MM.1S (cell line): ENCODE measurements at regions not wholly inside any gene's neighbourhood (a gene's known extent, or its start where the extent isn't known, plus 50 kb on each side); places are given as distances from the start of the nearest gene placed in this dataset.

Experiments used
- DNase-seq: peaks from one replicate; pipeline ENCODE4 v3.0.0-alpha.2; 2015
- H2AFZ ChIP-seq: fragments of 300-600 bp; sonication (generic); 2 replicates; pipeline ENCODE4 v1.6.0; 2016; ENCODE audit warnings: antibody characterized with exemption, low read length
- H3F3A ChIP-seq: fragments of 300-600 bp; sonication (generic); 2 replicates; pipeline ENCODE4 v1.6.1; 2016; ENCODE audit warnings: mild to moderate bottlenecking, antibody characterized with exemption, low read length, moderate library complexity, mixed read lengths; ENCODE audit not compliant: insufficient read depth
- H3K27ac ChIP-seq: fragments of 300-600 bp; sonication (generic); 2 replicates; pipeline ENCODE4 v1.5.1; 2016; ENCODE audit warnings: mild to moderate bottlenecking, low read length
- H3K27me3 ChIP-seq: fragments of 300-600 bp; sonication (generic); replicated peaks from 2 replicates; pipeline ENCODE4 v1.6.0; 2016; ENCODE audit warnings: low read length; ENCODE audit not compliant: insufficient read depth
- H3K36me3 ChIP-seq: fragments of 300-600 bp; sonication (generic); replicated peaks from 2 replicates; pipeline ENCODE4 v1.6.1; 2016; ENCODE audit warnings: mild to moderate bottlenecking, low read length, mixed read lengths; ENCODE audit not compliant: insufficient read depth
- H3K4me1 ChIP-seq: fragments of 300-600 bp; sonication (generic); 2 replicates; pipeline ENCODE4 v1.6.1; 2016; ENCODE audit warnings: low read length, mixed read lengths
- H3K4me2 ChIP-seq: fragments of 300-600 bp; sonication (generic); 2 replicates; pipeline ENCODE4 v1.6.0; 2016; ENCODE audit warnings: low read depth, low read length
- H3K4me3 ChIP-seq: fragments of 300-600 bp; sonication (generic); 2 replicates; pipeline ENCODE4 v1.5.1; 2016; ENCODE audit warnings: low read length, mixed read lengths
- H3K79me2 ChIP-seq: fragments of 300-600 bp; sonication (generic); 2 replicates; pipeline ENCODE4 v1.6.1; 2016; ENCODE audit warnings: mixed run types, low read length, mixed read lengths
- H3K9ac ChIP-seq: fragments of 300-600 bp; sonication (generic); 2 replicates; pipeline ENCODE4 v1.6.1; 2016; ENCODE audit warnings: low read length, mixed read lengths
- H3K9me2 ChIP-seq: fragments of 300-600 bp; sonication (generic); replicated peaks from 2 replicates; pipeline ENCODE4 v1.6.1; 2016; ENCODE audit warnings: mild to moderate bottlenecking, low read length, mixed read lengths; ENCODE audit not compliant: insufficient read depth
- H3K9me3 ChIP-seq: fragments of 300-600 bp; sonication (generic); replicated peaks from 2 replicates; pipeline ENCODE4 v1.6.1; 2016; ENCODE audit warnings: mild to moderate bottlenecking, low read length, mixed read lengths; ENCODE audit not compliant: insufficient read depth
- H4K20me1 ChIP-seq: fragments of 300-600 bp; sonication (generic); 2 replicates; pipeline ENCODE4 v1.6.1; 2016; ENCODE audit warnings: mild to moderate bottlenecking, low read length, moderate library complexity, mixed read lengths; ENCODE audit not compliant: insufficient read depth
- EZH2 ChIP-seq: fragments of 300-600 bp; sonication (generic); optimal IDR thresholded peaks from 2 replicates; pipeline ENCODE3; 2017; ENCODE audit warnings: low read depth, mild to moderate bottlenecking, antibody characterized with exemption, low read length, mixed read lengths
- EZH2phosphoT487 ChIP-seq: fragments of 300-600 bp; sonication (generic); IDR thresholded peaks from 2 replicates; pipeline ENCODE4 v1.6.1; 2018; ENCODE audit warnings: antibody characterized with exemption, low read length
- TF ChIP-seq, protein P1 (sequence below): fragments of 300-600 bp; sonication (generic); IDR thresholded peaks from 2 replicates; pipeline ENCODE4 v1.5.1; 2016; ENCODE audit warnings: antibody characterized with exemption, low read length, mixed read lengths

DNA sequence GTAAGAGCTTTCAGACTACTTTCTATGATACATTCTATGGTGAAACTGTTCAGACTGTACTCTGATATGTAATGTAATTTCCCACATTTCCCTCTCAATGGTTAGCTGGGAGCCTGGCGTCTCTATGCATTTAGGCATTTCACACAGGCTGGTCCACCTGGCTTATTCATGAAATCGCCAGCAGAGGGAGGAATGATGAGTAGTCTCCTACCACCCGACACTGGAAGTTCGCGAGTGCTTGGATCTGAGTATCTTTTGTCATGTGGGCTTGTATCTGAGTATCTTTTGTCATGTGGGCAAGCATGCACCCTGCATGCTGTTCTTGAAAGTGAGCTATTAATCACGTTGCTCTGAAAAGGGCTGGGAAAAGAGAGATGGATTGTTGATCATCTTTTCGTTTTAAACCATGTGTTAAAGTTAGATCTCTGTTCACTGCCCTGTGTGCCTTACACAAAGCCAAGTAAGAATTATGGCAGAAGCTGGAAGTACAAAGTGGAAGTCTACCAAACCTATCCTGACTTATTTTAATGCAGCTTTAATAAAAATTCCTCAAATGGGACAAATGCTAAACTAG is 235.0 kb downstream of the ATP23 start:
- H4K20me1 ChIP-seq = no peaks in the 10 kb centered on the region
- H3K79me2 ChIP-seq = no peaks in the 10 kb centered on the region
- no peaks in the 10 kb centered on the region for H3K9me2 ChIP-seq
- no peak overlapping the region for H3K4me3 ChIP-seq
- H3K27ac ChIP-seq = no peak overlapping the region
- DNase-seq = no peak
- no peak for TF ChIP-seq EZH2phosphoT487
- TF ChIP-seq, protein P1, sequence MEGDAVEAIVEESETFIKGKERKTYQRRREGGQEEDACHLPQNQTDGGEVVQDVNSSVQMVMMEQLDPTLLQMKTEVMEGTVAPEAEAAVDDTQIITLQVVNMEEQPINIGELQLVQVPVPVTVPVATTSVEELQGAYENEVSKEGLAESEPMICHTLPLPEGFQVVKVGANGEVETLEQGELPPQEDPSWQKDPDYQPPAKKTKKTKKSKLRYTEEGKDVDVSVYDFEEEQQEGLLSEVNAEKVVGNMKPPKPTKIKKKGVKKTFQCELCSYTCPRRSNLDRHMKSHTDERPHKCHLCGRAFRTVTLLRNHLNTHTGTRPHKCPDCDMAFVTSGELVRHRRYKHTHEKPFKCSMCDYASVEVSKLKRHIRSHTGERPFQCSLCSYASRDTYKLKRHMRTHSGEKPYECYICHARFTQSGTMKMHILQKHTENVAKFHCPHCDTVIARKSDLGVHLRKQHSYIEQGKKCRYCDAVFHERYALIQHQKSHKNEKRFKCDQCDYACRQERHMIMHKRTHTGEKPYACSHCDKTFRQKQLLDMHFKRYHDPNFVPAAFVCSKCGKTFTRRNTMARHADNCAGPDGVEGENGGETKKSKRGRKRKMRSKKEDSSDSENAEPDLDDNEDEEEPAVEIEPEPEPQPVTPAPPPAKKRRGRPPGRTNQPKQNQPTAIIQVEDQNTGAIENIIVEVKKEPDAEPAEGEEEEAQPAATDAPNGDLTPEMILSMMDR = peak; percentile 16
- no peaks in the 10 kb centered on the region for H3K36me3 ChIP-seq
- no peak overlapping the region for H2AFZ ChIP-seq
- H3K4me1 ChIP-seq = no peaks in the 10 kb centered on the region
- no peak overlapping the region for H3K4me2 ChIP-seq
- H3F3A ChIP-seq = no peaks in the 10 kb centered on the region
- no peaks in the 10 kb centered on the region for H3K27me3 ChIP-seq
- no peaks in the 10 kb centered on the region for H3K9me3 ChIP-seq
- H3K9ac ChIP-seq = no peak overlapping the region

DNA sequence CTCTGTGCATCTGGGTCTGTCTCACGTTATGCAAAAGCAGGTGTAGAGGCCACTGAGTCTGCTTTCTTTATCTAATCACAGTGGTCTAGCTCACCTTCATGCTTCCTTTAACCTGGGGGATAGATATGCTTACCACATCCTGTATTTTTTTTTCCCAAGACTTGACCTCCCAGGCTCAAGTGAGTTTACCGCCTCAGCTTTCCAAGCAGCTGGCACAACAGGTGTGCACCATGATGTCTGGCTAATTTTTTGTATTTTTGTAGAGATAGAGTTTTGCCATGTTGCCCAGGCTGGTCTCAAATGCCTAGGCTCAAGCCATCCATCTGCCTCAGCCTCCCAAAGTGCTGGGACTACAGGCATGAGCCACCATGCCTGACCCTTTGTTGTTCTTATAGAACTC is 236.0 kb downstream of the ATP23 start:
- H3K9ac ChIP-seq = no peak overlapping the region
- no peak overlapping the region for H3K4me2 ChIP-seq
- no peaks in the 10 kb centered on the region for H3K36me3 ChIP-seq
- H2AFZ ChIP-seq = no peak overlapping the region
- H3K27me3 ChIP-seq = no peaks in the 10 kb centered on the region
- no peaks in the 10 kb centered on the region for H3F3A ChIP-seq
- no peaks in the 10 kb centered on the region for H3K4me1 ChIP-seq
- no peak overlapping the region for H3K27ac ChIP-seq
- H3K79me2 ChIP-seq = no peaks in the 10 kb centered on the region
- no peak overlapping the region for H3K4me3 ChIP-seq
- no peaks in the 10 kb centered on the region for H4K20me1 ChIP-seq
- no peaks in the 10 kb centered on the region for H3K9me2 ChIP-seq
- TF ChIP-seq, protein P1 = no peak
- TF ChIP-seq EZH2phosphoT487 (no peak), EZH2 (no peak)
- DNase-seq = no peak
- no peaks in the 10 kb centered on the region for H3K9me3 ChIP-seq

DNA sequence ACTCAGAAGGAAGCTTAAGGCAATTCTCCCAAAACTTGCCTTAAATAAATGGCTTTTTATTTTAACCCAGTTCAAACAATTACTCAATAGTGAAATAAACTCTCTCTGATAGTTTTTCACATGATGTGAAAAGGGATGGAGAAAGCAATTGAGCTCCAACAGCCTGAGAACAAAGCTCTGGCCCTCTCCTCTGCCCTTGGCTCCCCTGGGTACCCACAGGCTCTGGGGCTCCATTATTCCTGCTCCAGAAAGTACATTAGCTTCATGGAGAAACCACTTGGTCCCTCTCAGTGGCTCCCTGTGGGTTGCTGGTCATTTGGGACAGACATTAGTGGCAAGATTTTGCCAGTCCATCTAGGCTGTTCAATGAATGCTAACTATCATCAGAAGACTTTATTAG is 242.8 kb downstream of the ATP23 start:
- Histone ChIP-seq H3K4me2 (no peak overlapping the region), H3K4me3 (no peak overlapping the region), H3K9ac (no peak overlapping the region), H3K27me3 (no peaks in the 10 kb centered on the region), H3K36me3 (no peaks in the 10 kb centered on the region), H3K9me3 (no peaks in the 10 kb centered on the region), H3K9me2 (no peaks in the 10 kb centered on the region), H3K27ac (no peak overlapping the region), H2AFZ (no peak overlapping the region), H4K20me1 (no peaks in the 10 kb centered on the region), H3F3A (no peaks in the 10 kb centered on the region), H3K4me1 (peaks cover 10% of the 10 kb centered on the region; the same call in 1 of the 2 replicates), H3K79me2 (no peaks in the 10 kb centered on the region)
- DNase-seq = no peak
- TF ChIP-seq, protein P1 = no peak
- TF ChIP-seq EZH2phosphoT487 (no peak), EZH2 (no peak)
